ENCODE measurements at regions not wholly inside any gene's neighbourhood (a gene's known extent, or its start where the extent isn't known, plus 50 kb on each side); places are given as distances from the start of the nearest gene placed in this dataset.

- no peak for DNase-seq (ENCODE audit: low read depth)
Measured at GRCh38 chr10:120285408-120285807, 171.6 kb upstream of the PLPP4 start.

- no peak for DNase-seq (ENCODE audit: low read depth)
Measured at GRCh38 chr10:120286280-120286679, 170.7 kb upstream of the PLPP4 start.

GRCh38 chr10:120300513-120300912, 156.5 kb upstream of the PLPP4 start:
- DNase-seq (ENCODE audit: low read depth), result no peak

- DNase-seq (ENCODE audit: low read depth), result no peak
Measured at GRCh38 chr10:120308589-120308988, 148.4 kb upstream of the PLPP4 start.

GRCh38 chr10:120313715-120314114, 143.3 kb upstream of the PLPP4 start:
- DNase-seq (ENCODE audit: low read depth), result no peak

- DNase-seq (ENCODE audit: low read depth), result no peak
Measured at GRCh38 chr10:120314442-120314841, 142.6 kb upstream of the PLPP4 start.

GRCh38 chr10:120318862-120319261, 138.2 kb upstream of the PLPP4 start:
- DNase-seq (ENCODE audit: low read depth), result no peak

GRCh38 chr10:120327675-120328074, 129.4 kb upstream of the PLPP4 start:
- DNase-seq (ENCODE audit: low read depth), result no peak

- no peak for DNase-seq (ENCODE audit: low read depth)
Measured at GRCh38 chr10:120328647-120329046, 128.4 kb upstream of the PLPP4 start.

GRCh38 chr10:120335553-120335952, 121.5 kb upstream of the PLPP4 start:
- DNase-seq (ENCODE audit: low read depth), result no peak

- DNase-seq (ENCODE audit: low read depth), result no peak
Measured at GRCh38 chr10:120336306-120336910, 120.6 kb upstream of the PLPP4 start.

- peak; percentile 30 for DNase-seq (ENCODE audit: low read depth)
Measured at GRCh38 chr10:120336911-120337540, 120.0 kb upstream of the PLPP4 start.

GRCh38 chr10:120342115-120342714, 114.8 kb upstream of the PLPP4 start:
- no peak for DNase-seq (ENCODE audit: low read depth)

- no peak for DNase-seq (ENCODE audit: low read depth)
Measured at GRCh38 chr10:120345186-120345585, 111.8 kb upstream of the PLPP4 start.

GRCh38 chr10:120347644-120348043, 109.4 kb upstream of the PLPP4 start:
- no peak for DNase-seq (ENCODE audit: low read depth)

- no peak for DNase-seq (ENCODE audit: low read depth)
Measured at GRCh38 chr10:120349069-120349468, 108.0 kb upstream of the PLPP4 start.

- no peak for DNase-seq (ENCODE audit: low read depth)
Measured at GRCh38 chr10:120355425-120355824, 101.6 kb upstream of the PLPP4 start.

GRCh38 chr10:120360571-120360970, 96.5 kb upstream of the PLPP4 start:
- no peak for DNase-seq (ENCODE audit: low read depth)

GRCh38 chr10:120365872-120366271, 91.2 kb upstream of the PLPP4 start:
- DNase-seq (ENCODE audit: low read depth), result no peak

- no peak for DNase-seq (ENCODE audit: low read depth)
Measured at GRCh38 chr10:120367341-120367740, 89.7 kb upstream of the PLPP4 start.

GRCh38 chr10:120368338-120368737, 88.7 kb upstream of the PLPP4 start:
- no peak for DNase-seq (ENCODE audit: low read depth)

GRCh38 chr10:120368927-120369326, 88.1 kb upstream of the PLPP4 start:
- DNase-seq (ENCODE audit: low read depth), result no peak

GRCh38 chr10:120369856-120370276, 87.2 kb upstream of the PLPP4 start:
- DNase-seq (ENCODE audit: low read depth), result no peak

- no peak for DNase-seq (ENCODE audit: low read depth)
Measured at GRCh38 chr10:120371856-120372255, 85.2 kb upstream of the PLPP4 start.
